ENCODE measurements at regions not wholly inside any gene's neighbourhood (a gene's known extent, or its start where the extent isn't known, plus 50 kb on each side); places are given as distances from the start of the nearest gene placed in this dataset.

DNA sequence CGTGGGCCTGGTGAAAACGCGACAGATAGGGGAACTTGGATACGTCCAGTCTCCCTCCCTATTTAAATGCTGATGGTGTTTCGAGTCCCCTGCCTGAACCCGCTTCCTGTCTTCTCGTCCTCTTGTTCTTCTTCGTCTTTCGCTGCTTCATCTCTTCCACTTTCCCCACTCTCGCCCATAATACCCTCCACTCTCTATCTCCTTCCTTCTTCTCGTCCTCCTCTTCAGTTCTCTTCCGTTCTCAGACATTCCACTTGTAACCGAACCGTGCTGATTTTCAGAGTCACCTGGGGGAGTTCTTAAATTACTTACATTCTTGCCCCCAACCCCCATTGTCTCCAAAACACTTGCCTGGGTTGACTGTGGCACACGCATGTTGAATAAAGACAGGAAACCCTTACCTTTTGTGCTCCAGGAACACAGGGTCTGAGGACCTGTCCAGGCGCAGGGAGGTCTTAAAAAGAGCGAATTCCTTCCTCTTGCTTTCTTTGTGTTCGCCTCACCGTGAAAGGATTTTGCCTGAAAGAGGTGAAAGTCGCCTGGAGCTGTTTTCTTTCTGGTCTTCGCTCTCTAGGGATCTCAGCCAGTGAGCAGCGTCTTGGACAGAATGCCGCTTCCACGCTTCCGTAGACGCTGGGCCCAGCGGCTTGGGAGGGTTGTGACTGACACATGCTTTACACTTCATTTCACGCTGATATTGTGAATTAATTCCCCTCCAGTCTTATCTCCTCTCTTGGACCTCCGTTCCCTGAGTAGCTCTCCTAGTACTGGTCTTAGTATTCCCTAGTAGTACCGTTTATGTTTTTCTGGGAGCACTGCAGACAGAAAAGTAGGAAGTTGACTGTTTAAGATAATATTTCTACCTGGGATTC, 184.0 kb downstream of the GPX5 start:
- DNase-seq: no peak

- DNase-seq: no peak
Measured at GRCh38 chr6:28710466-28711191, 184.9 kb downstream of the GPX5 start.

DNA sequence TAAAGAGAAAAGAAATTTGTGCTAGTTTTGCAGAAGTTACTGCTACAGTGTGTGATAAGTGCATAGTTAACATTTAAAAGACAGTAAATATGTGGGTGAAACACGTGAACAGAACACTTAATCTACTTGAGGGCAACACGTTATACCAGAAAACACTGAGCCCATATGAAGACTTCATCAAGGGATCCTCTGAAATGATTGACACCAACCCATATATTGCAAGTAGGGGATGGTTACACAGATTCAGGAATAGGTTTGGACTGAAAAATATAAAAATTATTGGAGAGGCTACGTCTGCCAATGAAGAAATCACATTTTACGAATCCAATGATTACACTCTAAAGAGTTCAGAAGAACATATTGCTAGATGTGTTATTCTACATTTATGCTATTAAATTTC, 185.6 kb downstream of the GPX5 start:
- no peak for DNase-seq

- no peak for DNase-seq
Measured at GRCh38 chr6:28711788-28712341, 186.2 kb downstream of the GPX5 start.

DNA sequence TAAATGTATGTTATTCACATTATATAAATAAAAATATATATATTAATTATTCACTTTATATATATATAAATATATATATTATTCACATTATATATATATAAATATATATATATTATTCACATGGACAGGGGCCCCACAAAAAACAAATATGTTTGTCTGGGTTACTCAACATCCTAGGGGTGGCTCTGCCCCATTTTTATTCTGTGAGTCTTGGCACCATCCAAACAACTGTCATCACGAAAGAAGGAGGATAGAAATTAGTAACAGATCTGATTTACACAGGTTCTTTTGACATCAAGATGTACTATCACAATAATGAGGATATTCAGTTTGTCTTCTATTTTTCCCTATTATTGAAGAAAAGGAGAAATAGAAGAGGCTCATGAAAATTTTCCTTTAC, 187.3 kb downstream of the GPX5 start:
- no peak for DNase-seq

GRCh38 chr6:28719275-28719940, 193.7 kb downstream of the GPX5 start:
- DNase-seq: no peak

- DNase-seq: no peak
Measured at GRCh38 chr6:28720357-28721231, 194.9 kb downstream of the GPX5 start.

GRCh38 chr6:28721372-28721771, 195.7 kb downstream of the GPX5 start:
- no peak for DNase-seq

- no peak for DNase-seq
Measured at GRCh38 chr6:28724395-28724794, 198.7 kb downstream of the GPX5 start.

GRCh38 chr6:28725274-28725809, 198.4 kb downstream of the TRIM27 start:
- no peak for DNase-seq

- DNase-seq: no peak
Measured at GRCh38 chr6:28725890-28726348, 197.9 kb downstream of the TRIM27 start.

DNA sequence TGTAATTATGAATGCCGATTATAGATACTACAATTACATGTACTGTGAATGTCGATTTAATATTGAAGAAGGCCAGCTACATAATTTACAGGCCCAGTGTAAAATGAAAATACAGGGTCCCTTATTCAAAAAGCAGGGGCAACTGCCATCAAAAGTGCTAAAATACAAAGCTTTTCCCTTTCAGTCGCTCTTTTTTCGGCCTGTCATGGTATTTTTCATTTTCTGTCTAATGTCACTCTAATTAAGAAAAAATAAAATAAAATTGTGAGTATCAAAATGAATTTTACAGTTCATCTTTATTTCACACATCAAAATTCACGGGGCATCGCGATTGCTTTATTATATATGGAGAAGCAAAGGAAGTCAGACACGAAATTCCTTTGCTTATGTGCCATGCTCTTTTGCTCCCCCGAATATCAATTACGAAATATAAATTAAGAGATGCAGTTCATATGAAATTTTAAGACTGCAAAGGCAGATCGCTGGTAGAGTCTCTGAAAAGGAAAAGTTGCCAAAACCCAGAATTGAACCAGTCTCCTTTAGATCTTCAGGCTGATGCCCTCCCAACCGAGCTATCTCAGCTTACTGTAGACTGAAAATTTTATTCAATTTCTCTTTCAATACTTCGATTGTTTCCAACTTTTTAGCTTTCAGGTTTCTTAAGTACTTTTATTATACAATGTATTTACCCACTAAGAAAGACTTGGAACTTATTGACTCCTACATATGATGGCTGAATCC, 197.0 kb downstream of the TRIM27 start:
- DNase-seq: no peak

GRCh38 chr6:28727559-28728211, 196.1 kb downstream of the TRIM27 start:
- no peak for DNase-seq

DNA sequence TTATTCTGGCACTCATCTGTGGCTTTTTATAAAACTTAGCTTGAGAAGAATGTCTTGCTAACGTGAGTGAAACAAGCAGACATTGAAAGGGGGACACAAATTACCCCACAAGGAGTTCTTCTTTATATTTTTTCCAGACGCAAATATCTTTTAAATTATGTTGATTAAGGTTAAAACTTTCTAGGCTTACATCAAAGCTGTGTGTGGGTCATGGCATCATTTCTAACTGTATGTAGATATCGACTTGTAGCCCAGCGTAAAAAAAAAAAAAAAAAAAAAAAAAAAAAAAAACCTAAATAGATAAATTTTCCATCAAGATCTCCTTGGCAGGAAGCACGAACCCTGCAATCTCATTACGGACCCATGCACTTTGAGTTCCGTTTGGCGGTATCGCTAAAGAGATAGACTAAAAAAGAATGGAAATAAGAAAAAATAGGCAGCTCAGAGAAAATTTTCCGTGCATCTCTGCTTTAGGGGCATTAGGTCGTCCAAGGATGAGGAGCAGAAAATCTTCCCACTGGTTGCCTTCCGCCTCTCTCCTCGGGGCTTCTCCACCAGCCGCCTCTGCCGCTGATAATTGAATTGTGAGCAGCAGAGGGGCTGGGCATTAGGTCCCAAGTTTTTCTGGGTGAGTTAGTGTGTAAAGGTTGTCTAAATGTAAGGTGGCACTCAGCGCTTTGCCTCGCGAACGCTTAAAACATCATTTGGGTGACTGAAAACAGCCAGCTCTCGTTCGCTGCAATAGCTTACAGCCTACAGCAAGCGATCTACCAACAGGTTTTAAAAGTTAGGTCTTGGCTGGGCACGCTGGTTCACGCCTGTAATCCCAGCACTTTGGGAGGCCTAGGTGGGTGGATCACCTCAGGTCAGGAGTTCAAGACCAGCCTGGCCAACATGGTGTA, 194.0 kb downstream of the TRIM27 start:
- no peak for DNase-seq

- no peak for DNase-seq
Measured at GRCh38 chr6:28732052-28732451, 191.7 kb downstream of the TRIM27 start.

DNA sequence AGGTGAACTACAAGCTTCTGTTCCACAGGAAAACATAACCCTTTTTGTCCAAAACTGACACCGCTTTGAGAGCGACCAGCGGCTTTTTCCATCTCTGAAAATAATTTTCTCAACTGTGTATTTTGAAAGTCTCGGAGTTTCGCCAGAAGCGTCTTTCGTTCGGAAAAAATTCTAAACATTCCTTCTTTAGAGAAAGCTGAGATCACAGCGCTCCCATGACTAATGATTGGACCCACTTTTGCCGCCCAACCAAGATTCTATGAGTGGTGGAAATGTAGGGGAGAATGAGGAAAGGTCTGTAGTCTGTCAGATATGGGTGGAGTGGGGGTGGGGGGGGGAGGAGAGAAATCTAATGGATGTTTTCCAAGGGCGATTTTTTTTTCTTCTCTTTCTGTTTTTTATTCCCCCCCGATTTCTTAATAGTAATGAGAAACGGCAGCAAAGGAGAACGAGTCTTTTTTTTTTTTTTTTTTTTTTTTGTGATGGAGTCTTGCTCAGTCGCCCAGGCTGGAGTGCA, 189.3 kb downstream of the TRIM27 start:
- DNase-seq: no peak

DNA sequence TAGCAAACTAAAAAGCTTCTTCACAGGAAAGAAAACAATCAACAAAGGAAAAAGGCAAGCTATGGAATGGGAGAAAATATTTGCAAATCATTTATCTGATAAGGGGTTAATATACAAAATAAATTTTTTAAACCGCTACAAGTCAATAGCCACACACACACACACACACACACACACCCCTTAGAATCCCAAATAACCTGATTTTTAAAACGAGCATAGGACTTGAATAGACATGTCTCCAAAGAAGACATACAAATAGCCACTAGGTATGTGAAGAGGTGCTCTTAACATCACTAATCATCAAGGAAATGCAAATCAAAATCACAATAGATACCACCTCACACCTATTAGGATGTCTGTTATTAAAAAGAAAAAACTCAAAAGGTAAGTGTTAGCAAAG, 187.7 kb downstream of the TRIM27 start:
- no peak for DNase-seq

DNA sequence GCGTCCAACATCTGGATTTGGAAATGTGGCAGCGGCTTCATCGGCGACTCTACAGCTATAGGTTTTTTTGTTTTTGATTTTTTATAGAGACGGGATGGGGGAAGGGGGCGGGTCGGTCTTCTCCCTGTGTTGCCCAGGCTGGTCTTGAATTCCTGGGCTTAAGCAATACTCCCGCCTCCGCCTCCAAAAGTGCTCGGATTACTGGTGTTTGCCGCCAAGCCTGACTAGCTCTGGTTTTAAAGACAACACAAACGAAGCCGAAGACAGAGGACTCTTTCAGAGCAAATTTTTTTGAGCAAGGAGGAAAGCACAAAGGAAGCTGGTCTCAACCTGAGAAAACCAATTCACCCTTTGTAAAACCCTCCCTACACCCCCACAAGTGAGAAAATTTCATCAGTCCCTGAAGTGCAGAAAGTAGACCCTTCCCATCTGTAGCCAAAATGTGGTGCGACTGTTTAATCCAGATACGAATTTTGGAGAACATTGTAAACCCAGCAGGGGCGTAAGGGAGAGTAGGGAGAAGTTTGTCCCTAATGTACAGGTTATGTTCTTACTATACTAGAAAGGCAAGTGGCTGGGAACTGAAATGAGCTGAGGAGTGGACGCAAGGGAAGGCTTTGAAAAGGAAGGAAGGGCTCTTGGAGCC, 185.9 kb downstream of the TRIM27 start:
- no peak for DNase-seq

DNA sequence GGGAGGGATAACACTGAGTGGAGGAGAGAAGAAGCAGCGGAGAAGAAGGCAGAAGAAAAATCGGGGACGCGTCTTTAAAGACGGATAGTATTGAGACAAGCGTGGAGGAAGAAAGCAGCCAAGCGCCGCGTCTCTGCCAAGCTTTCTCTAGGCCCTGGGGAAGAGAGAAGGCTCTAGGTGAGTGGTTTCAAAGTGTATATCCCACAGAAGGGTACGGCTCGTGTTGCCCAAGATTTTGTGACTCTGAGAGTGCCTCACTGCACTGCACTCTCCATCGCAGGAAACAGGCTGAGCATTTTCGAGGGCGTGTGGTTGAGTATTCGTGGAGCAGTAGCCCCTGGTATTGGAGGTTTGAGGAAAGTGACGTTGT, 185.4 kb downstream of the TRIM27 start:
- no peak for DNase-seq

Data from NCI-H2029 (cell line).